ENCODE measurements at regions not wholly inside any gene's neighbourhood (a gene's known extent, or its start where the extent isn't known, plus 50 kb on each side); places are given as distances from the start of the nearest gene placed in this dataset.

GRCh38 chr3:128556384-128556783 is 63.4 kb upstream of the GATA2 start:
- TF ChIP-seq, protein P1, sequence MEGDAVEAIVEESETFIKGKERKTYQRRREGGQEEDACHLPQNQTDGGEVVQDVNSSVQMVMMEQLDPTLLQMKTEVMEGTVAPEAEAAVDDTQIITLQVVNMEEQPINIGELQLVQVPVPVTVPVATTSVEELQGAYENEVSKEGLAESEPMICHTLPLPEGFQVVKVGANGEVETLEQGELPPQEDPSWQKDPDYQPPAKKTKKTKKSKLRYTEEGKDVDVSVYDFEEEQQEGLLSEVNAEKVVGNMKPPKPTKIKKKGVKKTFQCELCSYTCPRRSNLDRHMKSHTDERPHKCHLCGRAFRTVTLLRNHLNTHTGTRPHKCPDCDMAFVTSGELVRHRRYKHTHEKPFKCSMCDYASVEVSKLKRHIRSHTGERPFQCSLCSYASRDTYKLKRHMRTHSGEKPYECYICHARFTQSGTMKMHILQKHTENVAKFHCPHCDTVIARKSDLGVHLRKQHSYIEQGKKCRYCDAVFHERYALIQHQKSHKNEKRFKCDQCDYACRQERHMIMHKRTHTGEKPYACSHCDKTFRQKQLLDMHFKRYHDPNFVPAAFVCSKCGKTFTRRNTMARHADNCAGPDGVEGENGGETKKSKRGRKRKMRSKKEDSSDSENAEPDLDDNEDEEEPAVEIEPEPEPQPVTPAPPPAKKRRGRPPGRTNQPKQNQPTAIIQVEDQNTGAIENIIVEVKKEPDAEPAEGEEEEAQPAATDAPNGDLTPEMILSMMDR (IDR thresholded peaks at IDR 0.05): no peak
- TF ChIP-seq POLR2A (IDR thresholded peaks at IDR 0.05) (no peak), EP300 (IDR thresholded peaks at IDR 0.05) (no peak)

All from gastroesophageal sphincter (tissue), 3 donors.